NCI-H1694 (cell line): ENCODE measurements at regions not wholly inside any gene's neighbourhood (a gene's known extent, or its start where the extent isn't known, plus 50 kb on each side); places are given as distances from the start of the nearest gene placed in this dataset.

Experiments
- DNase-seq: peaks from one replicate; lab custom pipeline; 2025; lab: John Stamatoyannopoulos, UW

DNA sequence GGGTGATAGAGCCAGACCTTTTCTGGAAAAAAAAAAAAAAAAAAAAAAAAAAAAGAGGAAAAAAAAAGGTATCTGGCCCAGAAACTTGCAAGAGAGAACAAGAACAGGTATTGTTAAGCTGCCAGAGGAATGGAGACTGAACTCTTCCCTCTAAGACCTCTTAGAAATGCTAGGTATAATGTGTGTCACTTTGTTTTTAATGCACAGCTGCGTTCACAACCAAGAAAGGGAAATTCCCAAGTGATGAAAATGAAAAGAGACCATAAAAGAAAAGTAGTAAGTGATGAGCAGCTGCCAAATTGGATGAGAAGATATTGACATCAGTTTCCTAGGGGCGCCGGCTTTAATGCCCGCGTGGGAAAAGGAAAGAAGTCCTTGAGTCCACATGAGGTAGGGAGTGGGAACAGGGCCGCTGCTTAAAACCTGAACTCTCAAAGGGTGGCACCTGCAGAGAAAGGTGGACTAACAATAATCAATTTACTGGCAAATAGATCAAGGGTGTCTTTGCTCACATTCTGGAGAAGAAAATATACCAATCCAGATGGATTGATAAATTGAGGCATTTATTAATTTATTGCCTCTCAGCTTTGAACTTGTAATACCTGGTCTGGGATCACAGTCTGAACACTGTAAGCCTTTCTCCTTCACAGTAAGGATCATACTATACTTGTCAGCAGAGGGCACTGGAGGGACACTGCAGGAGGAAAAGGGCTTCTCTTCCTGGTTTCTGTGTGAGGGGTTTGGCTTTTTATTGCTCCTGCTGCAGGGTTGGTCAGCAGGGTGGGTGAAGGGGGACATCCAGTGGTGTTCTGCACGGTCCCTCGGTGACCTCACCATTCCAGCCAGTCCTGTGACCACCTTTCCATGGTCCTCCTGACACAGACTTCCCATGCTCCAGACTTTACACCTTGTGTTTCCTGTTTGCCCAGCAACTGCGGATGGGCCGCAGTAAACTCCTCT is 131.6 kb downstream of the AQP9 start:
- peak; percentile 21 for DNase-seq

- DNase-seq, result no peak
These were observed 133.2 kb downstream of the AQP9 start for GRCh38 chr15:58271410-58271809.

DNA sequence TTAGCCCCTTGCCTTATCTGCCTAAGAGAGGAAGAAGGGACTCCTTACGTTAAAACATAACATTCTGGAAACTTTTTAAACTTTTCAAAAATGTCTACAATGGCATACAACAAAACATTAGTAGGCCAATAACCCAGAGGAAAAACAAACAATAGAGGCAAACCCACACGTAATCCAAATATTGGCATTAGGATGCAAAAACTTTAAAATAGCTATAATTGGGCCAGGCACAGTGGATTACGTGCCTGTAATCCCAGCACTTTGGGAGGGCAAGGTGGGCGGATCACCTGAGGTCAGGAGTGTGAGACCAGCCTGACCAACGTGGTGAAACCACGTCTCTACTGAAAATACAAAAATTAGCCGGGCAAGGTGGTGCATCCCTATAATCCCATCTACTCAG is 134.9 kb downstream of the AQP9 start:
- DNase-seq, result no peak

DNA sequence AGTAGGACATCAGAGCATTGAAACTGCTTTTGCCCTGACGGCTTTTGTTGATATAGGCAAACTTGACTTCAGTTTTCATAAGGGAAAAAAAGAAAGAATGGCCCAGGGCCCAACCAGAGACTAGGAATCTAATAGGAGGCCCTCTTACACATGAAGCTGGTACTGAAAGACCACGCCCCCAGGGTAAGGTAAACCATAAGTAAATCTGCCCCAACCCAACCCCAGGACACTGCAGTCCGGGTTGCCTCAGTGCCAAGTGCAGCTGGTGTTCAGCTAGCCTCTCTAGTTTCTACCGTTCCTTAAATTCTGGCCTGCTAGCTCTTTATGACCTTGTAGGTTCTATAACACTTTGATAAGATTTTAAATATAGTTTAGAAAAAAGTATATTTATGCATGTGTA is 136.7 kb downstream of the AQP9 start:
- no peak for DNase-seq

DNA sequence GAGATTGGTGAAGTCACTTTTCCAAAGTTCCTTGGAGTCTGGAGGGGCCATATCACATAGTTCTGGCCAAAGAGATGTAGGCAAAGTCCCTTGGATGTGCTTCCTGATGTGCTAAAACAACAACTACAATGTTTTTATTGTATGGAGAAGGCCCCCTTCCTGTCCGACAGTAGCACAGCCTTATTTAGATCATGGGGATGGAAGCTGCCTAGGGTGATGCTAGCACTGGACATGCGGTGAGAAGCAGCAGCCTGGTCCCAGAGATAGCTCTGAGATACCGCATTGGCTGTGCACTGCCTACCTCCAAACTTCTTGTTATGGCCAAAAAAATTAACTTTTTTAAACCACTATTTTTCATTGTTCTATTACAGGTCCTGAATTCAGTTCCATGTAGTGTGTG is 137.6 kb downstream of the AQP9 start:
- no peak for DNase-seq

- no peak for DNase-seq
These were observed 138.7 kb downstream of the AQP9 start for GRCh38 chr15:58276924-58277323.

- no peak for DNase-seq
These were observed 139.2 kb downstream of the AQP9 start for GRCh38 chr15:58277333-58277732.

GRCh38 chr15:58279106-58279505 is 140.9 kb downstream of the AQP9 start:
- DNase-seq, result no peak

DNA sequence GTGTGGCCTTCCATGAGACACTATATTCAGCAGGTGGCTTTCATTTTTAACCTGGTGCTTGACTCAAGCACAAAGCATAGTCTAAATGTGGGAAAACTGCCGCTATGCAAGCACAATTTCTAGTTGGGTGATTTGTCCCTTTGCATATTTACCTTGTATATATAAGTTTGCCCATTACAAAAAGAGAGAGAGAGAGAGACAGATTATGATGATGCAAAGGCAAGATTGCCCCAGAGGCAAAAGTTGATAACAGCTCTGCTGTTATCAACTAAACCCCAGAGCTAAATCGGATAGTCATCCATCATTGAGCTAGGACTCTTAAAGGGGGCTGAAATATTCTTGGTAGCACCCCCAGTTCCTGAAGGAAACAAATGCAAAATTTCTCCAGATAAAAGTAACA is 141.5 kb downstream of the AQP9 start:
- no peak for DNase-seq

GRCh38 chr15:58282060-58282708 is 144.0 kb downstream of the AQP9 start:
- DNase-seq, result no peak

- no peak for DNase-seq
These were observed 145.1 kb downstream of the AQP9 start for GRCh38 chr15:58283302-58283701.

DNA sequence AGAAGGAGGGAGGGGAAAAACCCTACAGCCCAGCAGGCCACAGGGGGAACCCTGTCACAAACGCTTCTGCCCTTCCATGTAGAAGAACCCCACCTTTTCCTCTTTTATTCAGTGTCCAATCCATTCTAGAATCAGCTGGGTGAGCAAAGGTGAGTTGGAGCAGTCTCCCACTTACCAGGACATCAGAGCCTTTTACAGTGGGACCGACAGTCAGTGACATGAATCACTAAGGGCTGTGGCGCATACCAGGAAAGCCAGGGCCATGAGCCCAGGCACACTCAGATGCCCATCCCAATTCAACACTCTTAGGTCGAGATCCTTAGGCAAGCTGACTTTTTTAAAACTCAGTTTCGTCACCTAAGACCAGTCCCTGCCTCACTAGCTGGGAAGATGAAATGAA is 146.1 kb downstream of the AQP9 start:
- DNase-seq, result no peak

DNA sequence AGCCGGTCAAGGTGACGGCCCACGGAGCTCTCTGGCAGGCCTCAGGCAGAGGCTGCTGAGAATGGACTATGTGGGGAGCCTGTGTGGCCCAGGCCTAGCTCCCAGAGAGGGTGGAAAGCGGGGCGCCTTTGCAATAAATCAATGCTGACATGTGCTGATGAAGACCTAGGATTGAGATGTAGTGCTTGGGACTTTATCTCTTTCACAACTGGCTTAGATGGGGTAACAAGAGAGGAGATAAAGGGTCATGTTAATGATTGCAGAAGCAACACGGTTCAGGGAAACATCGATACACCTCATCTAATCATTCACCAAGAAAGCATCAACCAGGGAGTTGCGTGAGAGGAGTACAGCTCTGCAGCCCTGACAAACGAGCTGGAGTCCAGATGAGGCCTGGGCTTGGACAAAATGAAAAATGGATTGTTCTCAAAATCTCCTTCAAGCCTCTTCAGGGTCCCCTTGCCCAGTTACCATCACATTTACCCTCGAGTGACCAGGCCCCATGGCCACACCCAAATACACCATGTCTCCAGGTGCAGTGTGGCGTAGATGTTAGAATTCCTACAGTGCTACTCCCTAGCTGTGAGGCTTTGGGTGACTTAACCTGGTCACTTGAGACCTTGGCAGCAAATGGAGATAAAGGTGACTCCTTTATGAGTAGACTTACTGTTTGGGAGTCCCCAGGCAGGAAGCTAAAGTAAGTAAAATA is 146.4 kb upstream of the LIPC start:
- DNase-seq, result no peak

DNA sequence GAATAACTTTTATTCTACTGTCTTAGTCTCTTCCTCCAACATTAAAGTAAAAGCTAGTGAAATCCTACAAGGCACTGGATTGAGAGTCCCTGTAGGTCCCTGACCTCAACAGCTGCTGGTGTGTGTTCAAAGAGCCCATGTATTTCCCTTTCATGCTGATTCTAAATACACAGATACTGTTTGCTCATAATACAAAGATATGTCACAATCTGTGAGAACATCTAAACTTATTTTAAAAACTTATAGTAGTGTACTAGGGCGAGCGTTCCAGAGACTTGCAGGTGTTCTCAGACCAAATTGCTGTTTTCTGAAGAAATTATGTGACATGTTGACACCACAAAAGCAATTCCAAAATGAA is 145.9 kb upstream of the LIPC start:
- DNase-seq, result no peak

DNA sequence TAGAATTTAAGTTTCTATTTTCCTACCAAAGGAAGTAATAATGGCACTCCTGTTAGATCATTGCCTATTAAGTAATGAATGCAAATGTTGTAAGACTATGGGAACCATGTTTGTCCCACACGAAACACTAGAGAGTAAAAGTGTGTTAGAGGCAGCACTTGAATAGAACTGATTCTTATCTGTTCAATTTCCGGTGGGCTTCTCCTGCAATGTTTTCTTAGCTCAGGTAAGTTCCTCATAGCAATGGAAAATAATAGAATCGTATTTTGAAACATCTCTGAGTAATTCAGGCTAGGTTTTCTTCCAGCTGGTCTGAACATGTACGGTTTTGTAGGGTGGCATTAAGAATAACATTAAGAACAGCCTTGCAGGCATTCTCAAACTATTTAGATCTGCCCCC is 145.3 kb upstream of the LIPC start:
- no peak for DNase-seq

DNA sequence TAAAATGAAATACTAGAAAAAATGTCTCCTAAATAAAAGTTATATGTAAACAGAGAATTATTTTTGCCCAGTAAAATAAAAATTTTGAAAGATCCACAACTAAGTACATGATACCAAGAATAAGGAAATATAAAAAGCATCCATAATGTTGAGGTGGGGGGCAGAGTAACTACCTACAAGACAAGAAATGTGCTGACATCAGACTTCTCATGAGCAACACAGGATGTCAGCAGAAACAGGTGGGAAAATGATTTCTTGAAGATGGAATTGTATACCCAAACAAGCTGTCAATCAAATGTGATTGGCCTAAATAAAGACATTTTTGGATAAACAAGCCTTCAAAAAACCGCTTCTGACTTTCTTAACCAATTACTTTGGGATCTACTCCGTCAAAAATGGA is 143.9 kb upstream of the LIPC start:
- DNase-seq, result no peak

GRCh38 chr15:58288592-58288991 is 143.2 kb upstream of the LIPC start:
- no peak for DNase-seq

DNA sequence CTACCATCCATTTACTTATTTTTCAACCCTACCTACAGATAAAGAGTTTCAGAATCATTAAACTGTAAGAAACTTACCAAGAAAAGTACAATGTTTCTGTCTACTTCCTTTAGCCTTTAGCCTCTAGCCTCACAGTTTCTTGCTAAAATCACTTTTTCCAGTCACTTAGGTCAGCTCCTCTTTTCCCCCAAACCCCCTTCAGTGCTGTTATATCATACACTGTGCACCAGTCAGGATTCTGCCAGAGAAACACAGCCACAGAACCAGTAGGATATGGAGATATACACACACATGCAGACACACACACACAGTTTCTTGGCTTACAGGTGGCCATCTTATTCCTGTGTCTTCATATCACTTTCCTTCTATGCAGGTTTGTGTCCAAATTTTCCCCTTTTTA is 139.9 kb upstream of the LIPC start:
- DNase-seq, result no peak

DNA sequence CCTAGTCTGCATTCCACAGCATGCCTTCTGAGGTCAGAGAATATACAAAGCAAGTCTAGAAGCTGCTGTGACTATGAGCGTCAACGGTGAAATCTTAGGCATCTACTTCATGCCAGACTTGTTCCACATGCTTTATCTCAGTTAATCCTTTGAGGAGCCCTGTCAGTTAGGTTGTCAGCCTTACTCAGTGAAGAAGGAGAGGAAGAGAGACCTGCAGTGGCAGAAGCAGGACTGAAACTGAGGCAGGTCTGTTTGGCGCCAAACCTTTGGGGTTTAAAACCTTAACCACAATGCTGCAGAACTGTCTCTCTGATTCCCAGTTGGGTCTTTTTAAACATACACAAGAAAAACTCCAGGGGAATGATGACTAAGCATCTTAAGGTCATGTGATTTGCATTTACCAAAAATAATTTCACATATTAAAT is 139.0 kb upstream of the LIPC start:
- DNase-seq, result no peak

- no peak for DNase-seq
These were observed 137.9 kb upstream of the LIPC start for GRCh38 chr15:58293622-58294550.

GRCh38 chr15:58294681-58295254 is 137.0 kb upstream of the LIPC start:
- DNase-seq, result no peak
